GM20000 (cell line): ENCODE measurements at regions not wholly inside any gene's neighbourhood (a gene's known extent, or its start where the extent isn't known, plus 50 kb on each side); places are given as distances from the start of the nearest gene placed in this dataset.
"Not testable (repeated sequence)": the region's sequence is repeated elsewhere in the genome, so short reads cannot be mapped to it uniquely, and the experiment has no call there.

Experiments used
- DNase-seq: peaks from one replicate; pipeline ENCODE4 v3.0.0; 2012; ENCODE audit warnings: low spot score
- CTCF ChIP-seq: IDR thresholded peaks from 2 replicates; pipeline ENCODE4 v1.5.1; 2012; ENCODE audit warnings: mild to moderate bottlenecking, control low read depth; ENCODE audit errors: extremely low read depth, missing control alignments

GRCh38 chr5:54404568-54404967 lies 50.9 kb upstream of the HSPB3 start:
- TF ChIP-seq CTCF: no peak
- no peak for DNase-seq

GRCh38 chr5:54403885-54404416 lies 51.5 kb upstream of the HSPB3 start:
- no peak for TF ChIP-seq CTCF
- DNase-seq: no peak

GRCh38 chr5:54403121-54403520 lies 52.4 kb upstream of the HSPB3 start:
- no peak for DNase-seq
- TF ChIP-seq CTCF: no peak

- DNase-seq: peak; percentile 44
These were observed 54.0 kb upstream of the HSPB3 start for GRCh38 chr5:54401515-54401914.

GRCh38 chr5:54398191-54398590 lies 57.3 kb upstream of the HSPB3 start:
- DNase-seq: no peak

More at GRCh38 chr5:54401515-54401914, 54.0 kb upstream of the HSPB3 start:
- no peak for TF ChIP-seq CTCF

GRCh38 chr5:54397420-54397819 lies 58.1 kb upstream of the HSPB3 start:
- no peak for DNase-seq
- TF ChIP-seq CTCF: no peak

More at GRCh38 chr5:54398191-54398590, 57.3 kb upstream of the HSPB3 start:
- no peak for TF ChIP-seq CTCF

GRCh38 chr5:54393007-54393406 lies 62.5 kb upstream of the HSPB3 start:
- DNase-seq: not testable (repeated sequence)

GRCh38 chr5:54390539-54391031 lies 64.9 kb upstream of the HSPB3 start:
- no peak for TF ChIP-seq CTCF
- no peak for DNase-seq
